Endothelial cell of umbilical vein (primary cell): ENCODE measurements at regions not wholly inside any gene's neighbourhood (a gene's known extent, or its start where the extent isn't known, plus 50 kb on each side); places are given as distances from the start of the nearest gene placed in this dataset.

Experiments
- EZH2 ChIP-seq: IDR thresholded peaks from 2 replicates; pipeline ENCODE4 v1.6.1; 2012; ENCODE audit warnings: borderline replicate concordance, low read depth, mild to moderate bottlenecking, moderate library complexity, low read length, inconsistent platforms; ENCODE audit not compliant: severe bottlenecking
- FOS ChIP-seq: IDR thresholded peaks from 2 replicates; pipeline ENCODE4 v1.6.1; 2011; ENCODE audit warnings: mild to moderate bottlenecking, low read length, moderate library complexity, borderline replicate concordance; ENCODE audit not compliant: insufficient read depth
- GATA2 ChIP-seq: IDR thresholded peaks from 2 replicates; pipeline ENCODE4 v1.7.0; 2011; ENCODE audit warnings: low read depth, mild to moderate bottlenecking, moderate library complexity, mixed read lengths, low read length; ENCODE audit not compliant: insufficient read length, insufficient read depth
- JUN ChIP-seq: IDR thresholded peaks from 2 replicates; pipeline ENCODE4 v1.6.1; 2011; ENCODE audit warnings: borderline replicate concordance, low read depth; ENCODE audit not compliant: insufficient read length, insufficient read depth
- MYC ChIP-seq: IDR thresholded peaks from one replicate; pipeline ENCODE4 v1.6.1; 2011; ENCODE audit warnings: mild to moderate bottlenecking, low read depth, low read length
- POLR2A ChIP-seq: IDR thresholded peaks from 2 replicates; pipeline ENCODE4 v1.6.1; 2012; ENCODE audit warnings: low read depth, mild to moderate bottlenecking, control low read depth, low read length
- POLR2AphosphoS5 ChIP-seq: IDR thresholded peaks from 2 replicates; pipeline ENCODE4 v1.6.1; 2012; ENCODE audit warnings: low read depth, mild to moderate bottlenecking, control low read depth, low read length, moderate library complexity; ENCODE audit not compliant: insufficient read depth
- TF ChIP-seq, protein P1 (sequence below), 2 donors: IDR thresholded peaks; 1 replicate in 1 of 2; 2 replicates in 1 of 2; pipeline ENCODE4 v1.5.1; 2011; ENCODE audit warnings: low read length in 2 of 2, mild to moderate bottlenecking in 2 of 2, moderate library complexity in 2 of 2, control low read depth in 1 of 2, inconsistent platforms in 1 of 2, low read depth in 1 of 2; ENCODE audit not compliant: insufficient read depth in 1 of 2; ENCODE audit errors: extremely low read depth in 1 of 2
- TF ChIP-seq, protein P2 (sequence below): IDR thresholded peaks from 2 replicates; pipeline ENCODE4 v1.6.1; 2011; ENCODE audit not compliant: insufficient read depth, insufficient read length

DNA sequence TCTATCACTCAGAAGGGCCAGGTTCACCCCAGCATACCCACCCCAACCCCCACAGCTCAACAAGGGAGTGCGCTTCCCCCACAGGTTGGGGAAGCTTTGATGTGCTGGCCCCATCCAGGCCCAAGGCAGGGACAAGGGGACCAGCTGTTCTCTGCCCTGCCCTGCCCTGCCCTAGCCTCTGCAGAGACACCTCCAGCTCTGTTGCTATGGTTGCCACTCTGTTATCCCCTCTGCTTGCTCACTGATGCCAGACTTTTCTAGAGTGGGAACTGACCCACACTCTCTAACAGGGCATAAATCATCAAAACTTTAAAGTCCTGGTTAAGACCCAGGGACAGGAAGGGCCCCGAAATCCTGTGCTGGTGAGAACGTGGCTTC is 50.4 kb upstream of the ENPP7 start:
- TF ChIP-seq, protein P1, sequence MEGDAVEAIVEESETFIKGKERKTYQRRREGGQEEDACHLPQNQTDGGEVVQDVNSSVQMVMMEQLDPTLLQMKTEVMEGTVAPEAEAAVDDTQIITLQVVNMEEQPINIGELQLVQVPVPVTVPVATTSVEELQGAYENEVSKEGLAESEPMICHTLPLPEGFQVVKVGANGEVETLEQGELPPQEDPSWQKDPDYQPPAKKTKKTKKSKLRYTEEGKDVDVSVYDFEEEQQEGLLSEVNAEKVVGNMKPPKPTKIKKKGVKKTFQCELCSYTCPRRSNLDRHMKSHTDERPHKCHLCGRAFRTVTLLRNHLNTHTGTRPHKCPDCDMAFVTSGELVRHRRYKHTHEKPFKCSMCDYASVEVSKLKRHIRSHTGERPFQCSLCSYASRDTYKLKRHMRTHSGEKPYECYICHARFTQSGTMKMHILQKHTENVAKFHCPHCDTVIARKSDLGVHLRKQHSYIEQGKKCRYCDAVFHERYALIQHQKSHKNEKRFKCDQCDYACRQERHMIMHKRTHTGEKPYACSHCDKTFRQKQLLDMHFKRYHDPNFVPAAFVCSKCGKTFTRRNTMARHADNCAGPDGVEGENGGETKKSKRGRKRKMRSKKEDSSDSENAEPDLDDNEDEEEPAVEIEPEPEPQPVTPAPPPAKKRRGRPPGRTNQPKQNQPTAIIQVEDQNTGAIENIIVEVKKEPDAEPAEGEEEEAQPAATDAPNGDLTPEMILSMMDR (IDR thresholded peaks at IDR 0.05; ENCODE audit: extremely low read depth in 1 of 2, insufficient read depth in 1 of 2, low read depth in 1 of 2, low read length in 2 of 2): no peak
- TF ChIP-seq EZH2 (no peak), POLR2A (no peak), MYC (no peak), POLR2AphosphoS5 (no peak), FOS (no peak), JUN (no peak), GATA2 (no peak)
- TF ChIP-seq, protein P2, sequence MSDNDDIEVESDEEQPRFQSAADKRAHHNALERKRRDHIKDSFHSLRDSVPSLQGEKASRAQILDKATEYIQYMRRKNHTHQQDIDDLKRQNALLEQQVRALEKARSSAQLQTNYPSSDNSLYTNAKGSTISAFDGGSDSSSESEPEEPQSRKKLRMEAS: no peak
